OCI-LY1 (cell line): ENCODE measurements at regions not wholly inside any gene's neighbourhood (a gene's known extent, or its start where the extent isn't known, plus 50 kb on each side); places are given as distances from the start of the nearest gene placed in this dataset.

Experiments
- EZH2 ChIP-seq: fragments of 200-600 bp; sonication (generic), shearing (Covaris generic); IDR thresholded peaks from 2 replicates; pipeline ENCODE4 v1.8.0; 2017; ENCODE audit warnings: borderline replicate concordance, mixed run types, mild to moderate bottlenecking, antibody characterized with exemption, low read length, moderate library complexity, mixed read lengths
- TF ChIP-seq, protein P1 (sequence below): fragments of 200-600 bp; sonication (generic), shearing (Covaris generic); IDR thresholded peaks from 2 replicates; pipeline ENCODE4 v1.5.1; 2017; ENCODE audit warnings: mild to moderate bottlenecking, antibody characterized with exemption, low read length, moderate library complexity, mixed read lengths

- TF ChIP-seq, protein P1, sequence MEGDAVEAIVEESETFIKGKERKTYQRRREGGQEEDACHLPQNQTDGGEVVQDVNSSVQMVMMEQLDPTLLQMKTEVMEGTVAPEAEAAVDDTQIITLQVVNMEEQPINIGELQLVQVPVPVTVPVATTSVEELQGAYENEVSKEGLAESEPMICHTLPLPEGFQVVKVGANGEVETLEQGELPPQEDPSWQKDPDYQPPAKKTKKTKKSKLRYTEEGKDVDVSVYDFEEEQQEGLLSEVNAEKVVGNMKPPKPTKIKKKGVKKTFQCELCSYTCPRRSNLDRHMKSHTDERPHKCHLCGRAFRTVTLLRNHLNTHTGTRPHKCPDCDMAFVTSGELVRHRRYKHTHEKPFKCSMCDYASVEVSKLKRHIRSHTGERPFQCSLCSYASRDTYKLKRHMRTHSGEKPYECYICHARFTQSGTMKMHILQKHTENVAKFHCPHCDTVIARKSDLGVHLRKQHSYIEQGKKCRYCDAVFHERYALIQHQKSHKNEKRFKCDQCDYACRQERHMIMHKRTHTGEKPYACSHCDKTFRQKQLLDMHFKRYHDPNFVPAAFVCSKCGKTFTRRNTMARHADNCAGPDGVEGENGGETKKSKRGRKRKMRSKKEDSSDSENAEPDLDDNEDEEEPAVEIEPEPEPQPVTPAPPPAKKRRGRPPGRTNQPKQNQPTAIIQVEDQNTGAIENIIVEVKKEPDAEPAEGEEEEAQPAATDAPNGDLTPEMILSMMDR = no peak
- TF ChIP-seq EZH2 = no peak
These were observed 148.0 kb upstream of the ZNF217 start for GRCh38 chr20:53741726-53742028.
